ENCODE measurements at regions not wholly inside any gene's neighbourhood (a gene's known extent, or its start where the extent isn't known, plus 50 kb on each side); places are given as distances from the start of the nearest gene placed in this dataset.
"Not testable (repeated sequence)": the region's sequence is repeated elsewhere in the genome, so short reads cannot be mapped to it uniquely, and the experiment has no call there.

DNA sequence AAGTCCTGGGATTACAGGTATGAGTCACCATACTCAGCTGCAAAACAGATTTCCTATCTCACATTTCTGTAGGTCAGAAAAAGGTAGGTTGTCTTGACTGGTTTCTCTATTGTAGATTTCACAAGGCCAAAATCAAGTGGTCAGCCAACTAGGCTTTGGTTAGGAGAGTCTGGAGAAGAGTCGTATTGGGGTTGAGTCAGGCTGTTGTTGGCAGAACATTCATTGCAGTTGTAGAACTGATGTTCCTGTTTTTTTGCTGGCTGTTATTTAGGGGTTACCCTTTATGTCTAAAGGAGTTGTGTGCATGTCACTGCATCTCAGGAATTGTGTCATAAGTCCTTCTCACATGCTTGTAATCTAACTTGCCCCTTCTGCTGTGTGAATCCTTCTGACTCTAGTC, 814.2 kb upstream of the GRAMD2B start:
- no peak for DNase-seq (ENCODE audit: low spot score)

DNA sequence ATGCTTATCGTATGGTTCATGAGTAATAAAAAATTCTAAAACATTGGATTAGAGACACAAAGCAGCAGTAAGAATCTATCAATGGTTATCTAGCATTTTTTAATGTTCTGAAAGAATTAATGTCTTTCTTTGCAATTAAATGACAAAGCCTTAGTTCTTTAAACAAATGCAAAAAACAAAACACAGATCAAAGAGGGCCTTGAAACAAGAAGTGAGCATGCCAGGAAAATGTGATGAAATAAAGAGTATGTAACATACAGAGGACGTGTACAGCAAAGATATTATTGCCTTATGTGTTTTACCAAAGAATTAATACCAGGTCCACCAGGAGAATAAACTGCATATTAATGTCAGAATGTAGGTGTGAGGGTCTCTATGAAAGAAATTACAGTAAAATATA, 812.3 kb upstream of the GRAMD2B start:
- no peak for DNase-seq (ENCODE audit: low spot score)

DNA sequence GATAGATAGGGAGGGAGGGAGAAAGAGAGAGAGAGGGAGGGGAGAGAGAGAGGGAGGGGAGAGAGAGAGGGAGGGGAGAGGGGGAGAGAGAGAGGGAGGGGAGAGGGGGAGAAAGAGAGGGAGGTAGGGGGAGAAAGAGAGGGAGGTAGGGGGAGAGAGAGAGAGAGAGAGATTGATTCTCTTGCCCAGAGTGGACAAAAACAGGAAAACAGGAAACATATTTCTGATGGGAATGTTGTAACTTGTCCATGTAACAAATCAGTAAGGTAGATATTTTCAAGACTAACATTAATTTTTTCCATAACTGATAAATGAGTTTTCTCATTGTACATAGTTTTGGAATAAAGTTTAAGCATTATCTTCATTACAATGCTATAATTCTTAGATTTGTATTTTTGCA, 811.7 kb upstream of the GRAMD2B start:
- DNase-seq (ENCODE audit: low spot score): no peak

DNA sequence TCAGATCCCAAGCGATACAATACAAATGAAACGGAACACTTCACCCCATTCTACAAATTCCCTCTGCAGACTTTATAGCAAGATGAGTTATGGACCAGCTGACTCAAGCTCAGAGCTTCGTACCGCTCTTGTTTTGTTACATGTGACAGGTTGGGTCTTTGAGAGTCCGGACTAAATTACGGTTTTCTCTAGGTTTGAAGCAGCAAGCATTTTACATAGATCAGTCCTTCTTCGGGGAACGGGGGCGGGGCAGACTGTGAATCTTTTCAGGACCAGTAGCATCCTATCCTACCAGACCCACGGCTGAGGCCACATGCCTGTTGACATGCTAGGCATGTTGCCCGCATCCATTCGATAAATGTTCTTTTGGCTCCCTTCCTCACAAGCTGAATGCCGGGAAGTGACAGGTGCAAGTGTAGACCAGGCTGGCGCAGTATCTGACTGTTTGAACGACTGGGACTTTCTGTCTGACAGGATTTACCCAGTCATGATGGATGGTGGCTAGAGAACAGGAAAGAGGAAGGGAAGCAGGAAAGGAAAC, 811.0 kb upstream of the GRAMD2B start:
- DNase-seq (ENCODE audit: low spot score): no peak

DNA sequence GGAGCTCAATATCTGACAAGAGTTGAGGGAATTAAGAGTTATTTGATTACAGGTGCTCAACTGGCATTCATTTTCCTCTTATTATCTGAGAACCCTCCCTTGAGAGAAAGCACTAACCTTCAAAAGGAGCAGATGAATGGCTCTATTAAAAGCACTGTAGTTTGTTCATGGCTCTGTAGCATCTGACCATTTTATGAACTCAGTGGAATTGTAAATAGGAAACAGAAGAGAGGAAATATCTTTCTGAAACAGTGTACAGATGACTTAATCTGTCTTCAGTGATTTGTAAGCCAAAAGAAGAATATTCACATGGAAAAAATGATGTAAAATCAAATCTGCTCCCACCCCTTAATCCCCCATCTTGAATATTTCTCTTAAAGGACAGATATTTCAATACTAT, 810.4 kb upstream of the GRAMD2B start:
- DNase-seq (ENCODE audit: low spot score): no peak

DNA sequence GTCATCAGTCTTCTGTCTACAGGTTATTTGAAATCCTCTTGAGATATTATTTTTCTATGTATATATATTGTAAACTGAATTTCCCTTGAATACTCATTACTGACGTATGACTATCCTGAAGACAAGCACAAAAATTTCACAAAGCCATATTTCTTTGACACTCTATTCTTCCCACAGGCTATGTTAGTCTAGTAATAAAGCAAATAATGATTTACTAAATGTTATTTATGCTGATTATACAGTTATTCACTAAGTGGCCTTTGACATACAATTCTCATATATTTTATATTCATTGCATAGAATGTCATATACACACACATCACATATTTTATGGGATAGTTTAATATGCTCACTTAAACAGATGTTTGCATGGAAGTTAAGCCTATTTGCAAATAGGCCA, 793.0 kb upstream of the GRAMD2B start:
- DNase-seq (ENCODE audit: low spot score): no peak

DNA sequence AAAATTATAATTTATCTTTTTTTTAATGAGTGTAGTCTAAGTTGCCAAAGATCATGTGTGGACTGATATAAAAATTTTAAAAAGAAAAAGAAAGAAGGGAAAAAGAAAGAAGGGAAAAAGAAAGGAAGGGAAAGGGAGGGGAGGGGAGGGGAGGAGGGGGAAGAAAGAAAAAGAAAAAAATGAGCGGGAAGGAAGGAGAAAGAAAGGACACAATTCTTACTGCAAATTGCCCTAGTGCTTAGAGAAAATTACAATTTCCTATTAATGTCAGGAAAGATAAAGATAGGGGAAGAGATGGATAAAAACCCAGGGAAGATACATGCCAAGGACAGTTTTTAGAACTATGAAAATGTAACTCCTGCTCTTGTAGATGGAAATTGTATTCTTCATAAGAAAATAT, 789.7 kb upstream of the GRAMD2B start:
- no peak for DNase-seq (ENCODE audit: low spot score)

GRCh38 chr5:125634216-125634835, 788.9 kb upstream of the GRAMD2B start:
- DNase-seq (ENCODE audit: low spot score): no peak

GRCh38 chr5:125639858-125640257, 783.4 kb upstream of the GRAMD2B start:
- no peak for DNase-seq (ENCODE audit: low spot score)

- no peak for DNase-seq (ENCODE audit: low spot score)
Observed at GRCh38 chr5:125652761-125653160, 770.4 kb upstream of the GRAMD2B start.

- no peak for DNase-seq (ENCODE audit: low spot score)
Observed at GRCh38 chr5:125654392-125654791, 768.8 kb upstream of the GRAMD2B start.

DNA sequence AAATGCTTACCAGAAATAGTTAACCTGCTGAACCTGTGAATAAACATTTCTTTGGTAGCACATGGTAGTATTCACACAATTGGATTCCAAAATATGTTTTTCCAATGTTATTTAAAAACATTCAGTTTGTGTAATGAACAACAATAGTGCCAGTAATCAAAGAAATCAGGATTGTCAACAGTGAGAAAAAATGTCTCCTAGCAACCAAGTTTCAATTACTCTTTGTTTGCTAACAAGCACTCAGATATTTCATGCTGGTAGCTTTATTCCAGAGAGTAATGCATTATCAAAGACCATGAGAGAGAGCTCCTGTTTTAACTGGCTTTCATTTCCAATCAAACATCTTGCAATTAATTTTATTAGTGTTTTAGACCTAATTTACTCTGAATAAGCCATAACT, 768.1 kb upstream of the GRAMD2B start:
- no peak for DNase-seq (ENCODE audit: low spot score)

DNA sequence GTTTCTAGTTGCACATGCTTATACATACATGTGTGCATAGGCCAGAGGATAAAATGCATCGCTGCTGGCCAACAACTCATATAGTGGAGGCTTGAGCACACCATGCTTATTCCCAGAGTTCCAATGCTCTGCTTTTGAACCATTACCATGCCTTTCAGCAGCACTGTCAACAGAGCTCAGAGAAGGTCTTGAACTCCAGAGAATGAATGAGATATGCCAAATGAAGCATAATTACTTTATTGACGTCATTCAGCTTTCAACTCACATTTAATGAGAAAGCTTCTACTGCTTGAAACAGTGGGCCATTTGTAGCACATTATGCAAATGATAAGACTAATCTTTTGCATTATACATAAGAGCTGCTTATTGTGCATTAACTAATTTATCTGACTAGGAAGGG, 765.3 kb upstream of the GRAMD2B start:
- no peak for DNase-seq (ENCODE audit: low spot score)

GRCh38 chr5:125659316-125660023, 763.7 kb upstream of the GRAMD2B start:
- DNase-seq (ENCODE audit: low spot score): peak; percentile 27

GRCh38 chr5:125660231-125660895, 762.8 kb upstream of the GRAMD2B start:
- no peak for DNase-seq (ENCODE audit: low spot score)

DNA sequence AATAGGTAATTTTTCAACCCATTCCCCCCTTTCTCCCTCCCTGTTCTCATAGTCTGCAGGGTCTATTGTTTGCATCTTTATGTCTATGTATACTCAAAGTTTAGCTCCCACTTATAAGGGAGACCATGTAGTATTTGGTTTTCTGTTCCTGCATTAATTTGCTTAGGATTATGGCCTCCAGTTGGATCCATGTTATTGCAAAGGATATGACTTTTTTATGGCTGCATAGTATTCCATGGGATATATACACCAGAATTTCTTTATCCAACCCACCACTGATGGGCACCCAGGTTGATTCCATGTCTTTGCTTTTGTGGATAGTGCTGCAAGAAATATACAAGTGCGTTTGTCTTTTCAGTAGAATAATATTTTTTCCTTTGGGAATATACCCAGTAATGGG, 761.6 kb upstream of the GRAMD2B start:
- no peak for DNase-seq (ENCODE audit: low spot score)

DNA sequence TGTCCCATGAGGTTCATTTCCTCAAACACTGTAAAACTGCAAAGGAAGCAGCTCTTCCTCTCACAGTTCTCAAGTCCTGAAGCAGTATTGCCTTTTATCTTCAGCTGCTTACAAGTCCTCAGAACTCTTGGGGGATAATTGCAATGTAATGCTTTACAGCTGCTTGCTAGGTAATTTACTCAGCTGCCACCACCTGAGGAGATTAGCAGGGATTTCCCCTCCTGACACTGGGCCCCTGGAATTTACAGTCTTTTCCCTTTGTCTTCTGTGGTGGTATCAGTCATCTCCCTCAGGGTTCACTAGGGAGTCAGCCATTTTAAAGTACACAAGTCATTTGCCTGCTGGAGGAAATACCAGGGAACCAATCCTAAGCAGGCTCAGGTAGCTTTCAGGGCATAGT, 754.3 kb upstream of the GRAMD2B start:
- peak; percentile 47 for DNase-seq (ENCODE audit: low spot score)

GRCh38 chr5:125673359-125673950, 749.8 kb upstream of the GRAMD2B start:
- no peak for DNase-seq (ENCODE audit: low spot score)

DNA sequence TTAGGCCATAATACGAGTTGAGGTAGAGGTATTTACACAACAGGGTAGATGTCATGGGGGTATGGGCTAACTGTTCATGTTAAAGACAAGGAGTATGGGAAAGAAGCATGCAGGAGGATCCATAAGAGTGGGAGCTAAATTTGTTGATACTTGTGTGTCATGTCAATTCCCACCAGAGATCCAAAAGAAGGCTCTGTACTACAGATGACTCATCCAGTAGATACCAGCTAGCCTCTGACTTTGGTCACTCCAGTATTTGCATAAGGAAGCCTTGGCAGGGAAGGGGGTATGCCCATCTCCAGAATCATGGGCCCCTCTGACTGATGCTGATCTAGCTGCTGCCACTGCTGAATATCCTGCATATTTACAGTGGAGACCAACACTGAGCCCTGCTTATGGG, 743.7 kb upstream of the GRAMD2B start:
- DNase-seq (ENCODE audit: low spot score): no peak

- no peak for DNase-seq (ENCODE audit: low spot score)
Observed at GRCh38 chr5:125683669-125684068, 739.5 kb upstream of the GRAMD2B start.

GRCh38 chr5:125685771-125686170, 737.4 kb upstream of the GRAMD2B start:
- no peak for DNase-seq (ENCODE audit: low spot score)

GRCh38 chr5:125691738-125692530, 731.3 kb upstream of the GRAMD2B start:
- not testable (repeated sequence) for DNase-seq (ENCODE audit: low spot score)
